Neural cell (in vitro differentiated cells): ENCODE measurements at regions not wholly inside any gene's neighbourhood (a gene's known extent, or its start where the extent isn't known, plus 50 kb on each side); places are given as distances from the start of the nearest gene placed in this dataset.

Experiments used
- H2AFZ ChIP-seq: fragments of 200-600, 300-800 bp; sonication (generic), shearing (Covaris generic); 2 replicates; pipeline ENCODE4 v1.6.0; 2014; ENCODE audit warnings: low read depth, mild to moderate bottlenecking, antibody characterized with exemption, low read length, moderate library complexity
- H3F3A ChIP-seq: fragments of 200-600 bp; shearing (Covaris generic); 2 replicates; pipeline ENCODE4 v1.6.1; 2016; ENCODE audit warnings: mild to moderate bottlenecking, moderate library complexity, mixed read lengths, antibody characterized with exemption, low read length; ENCODE audit not compliant: insufficient read depth, poor library complexity, severe bottlenecking
- H3K27ac ChIP-seq: fragments of 200-600, 300-800 bp; sonication (generic), shearing (Covaris generic); 2 replicates; pipeline ENCODE4 v1.5.1; 2014; ENCODE audit warnings: mild to moderate bottlenecking, low read length, moderate library complexity
- H3K27me3 ChIP-seq: fragments of 300-800, 200-600 bp; sonication (generic), shearing (Covaris generic); 2 replicates; pipeline ENCODE4 v1.6.0; 2014; ENCODE audit warnings: mild to moderate bottlenecking, low read depth, low read length, moderate library complexity; ENCODE audit not compliant: insufficient read depth
- H3K36me3 ChIP-seq: fragments of 300-800, 200-600 bp; sonication (generic), shearing (Covaris generic); 2 replicates; pipeline ENCODE4 v1.5.1; 2014; ENCODE audit warnings: mild to moderate bottlenecking, antibody characterized with exemption, low read length, moderate library complexity; ENCODE audit not compliant: insufficient read depth
- H3K4me2 ChIP-seq: fragments of 300-800, 200-600 bp; sonication (generic), shearing (Covaris generic); 2 replicates; pipeline ENCODE4 v1.6.0; 2014; ENCODE audit warnings: mild to moderate bottlenecking, low read length
- H3K4me3 ChIP-seq: fragments of 300-800, 200-600 bp; sonication (generic), shearing (Covaris generic); 2 replicates; pipeline ENCODE4 v1.5.1; 2014; ENCODE audit warnings: mild to moderate bottlenecking, low read length, moderate library complexity
- H3K79me2 ChIP-seq: fragments of 200-600 bp; shearing (Covaris generic); replicated peaks from 2 replicates; pipeline ENCODE4 v1.6.0; 2014; ENCODE audit warnings: mild to moderate bottlenecking, low read length, moderate library complexity; ENCODE audit not compliant: insufficient read depth
- H3K9ac ChIP-seq: fragments of 300-800, 200-600 bp; sonication (generic), shearing (Covaris generic); 2 replicates; pipeline ENCODE4 v1.6.1; 2016; ENCODE audit warnings: mild to moderate bottlenecking, low read length, mixed read lengths
- H3K9me2 ChIP-seq: fragments of 200-600 bp; shearing (Covaris generic); 2 replicates; pipeline ENCODE4 v1.6.1; 2016; ENCODE audit warnings: mild to moderate bottlenecking, low read length, mixed read lengths; ENCODE audit not compliant: insufficient read depth
- H3K9me3 ChIP-seq: fragments of 200-600, 300-800 bp; sonication (generic), shearing (Covaris generic); 2 replicates; pipeline ENCODE4 v1.6.1; 2016; ENCODE audit warnings: mild to moderate bottlenecking, mixed run types, low read length, moderate library complexity, mixed read lengths
- H4K20me1 ChIP-seq: fragments of 200-600 bp; shearing (Covaris generic); 2 replicates; pipeline ENCODE4 v1.6.1; 2016; ENCODE audit warnings: mild to moderate bottlenecking, mixed run types; ENCODE audit not compliant: insufficient read depth
- CTCF ChIP-seq: fragments of 450-650 bp; IDR thresholded peaks from 2 replicates; pipeline ENCODE4 v1.5.1; 2014; ENCODE audit warnings: antibody characterized with exemption, mild to moderate bottlenecking, moderate library complexity; ENCODE audit not compliant: poor library complexity, severe bottlenecking
- EP300 ChIP-seq: fragments of 450-650 bp; conservative IDR thresholded peaks from 2 replicates; pipeline ENCODE4 v1.6.1; 2014; ENCODE audit warnings: antibody characterized with exemption, mild to moderate bottlenecking, moderate library complexity; ENCODE audit not compliant: poor library complexity, severe bottlenecking
- EZH2 ChIP-seq: fragments of 200-600, 300-800 bp; shearing (Covaris generic), sonication (generic); IDR thresholded peaks from 2 replicates; pipeline ENCODE4 v1.6.1; 2014; ENCODE audit warnings: antibody characterized with exemption, low read length, borderline replicate concordance, mild to moderate bottlenecking; ENCODE audit not compliant: insufficient read depth, poor library complexity, severe bottlenecking
- MXI1 ChIP-seq: fragments of 450-650 bp; conservative IDR thresholded peaks from 2 replicates; pipeline ENCODE4 v1.6.1; 2014; ENCODE audit warnings: antibody characterized with exemption, mild to moderate bottlenecking; ENCODE audit not compliant: poor library complexity, severe bottlenecking
- POLR2AphosphoS5 ChIP-seq: IDR thresholded peaks from 2 replicates; pipeline ENCODE4 v1.6.1; 2012
- RAD21 ChIP-seq: fragments of 450-650 bp; conservative IDR thresholded peaks from 2 replicates; pipeline ENCODE4 v1.6.1; 2014; ENCODE audit warnings: antibody characterized with exemption, mild to moderate bottlenecking, moderate library complexity
- SMC3 ChIP-seq: fragments of 450-650 bp; conservative IDR thresholded peaks from 2 replicates; pipeline ENCODE4 v1.6.1; 2014; ENCODE audit warnings: antibody characterized with exemption, mild to moderate bottlenecking, moderate library complexity; ENCODE audit not compliant: poor library complexity
- TAF1 ChIP-seq: IDR thresholded peaks from 2 replicates; pipeline ENCODE4 v1.6.1; 2012; ENCODE audit warnings: low read depth
- TF ChIP-seq, protein P1 (sequence below): IDR thresholded peaks from 2 replicates; pipeline ENCODE4 v1.6.1; 2012; ENCODE audit warnings: borderline replicate concordance

- H3K36me3 ChIP-seq = no peaks in the 10 kb centered on the region
- H3K27ac ChIP-seq = no peak overlapping the region
- no peaks in the 10 kb centered on the region for H3F3A ChIP-seq
- H3K4me3 ChIP-seq = no peak overlapping the region
- H3K9me3 ChIP-seq = no peaks in the 10 kb centered on the region
- H3K27me3 ChIP-seq = peaks cover 35% of the 10 kb centered on the region
- TF ChIP-seq CTCF = no peak
- no peak for TF ChIP-seq EZH2
- TF ChIP-seq, protein P1, sequence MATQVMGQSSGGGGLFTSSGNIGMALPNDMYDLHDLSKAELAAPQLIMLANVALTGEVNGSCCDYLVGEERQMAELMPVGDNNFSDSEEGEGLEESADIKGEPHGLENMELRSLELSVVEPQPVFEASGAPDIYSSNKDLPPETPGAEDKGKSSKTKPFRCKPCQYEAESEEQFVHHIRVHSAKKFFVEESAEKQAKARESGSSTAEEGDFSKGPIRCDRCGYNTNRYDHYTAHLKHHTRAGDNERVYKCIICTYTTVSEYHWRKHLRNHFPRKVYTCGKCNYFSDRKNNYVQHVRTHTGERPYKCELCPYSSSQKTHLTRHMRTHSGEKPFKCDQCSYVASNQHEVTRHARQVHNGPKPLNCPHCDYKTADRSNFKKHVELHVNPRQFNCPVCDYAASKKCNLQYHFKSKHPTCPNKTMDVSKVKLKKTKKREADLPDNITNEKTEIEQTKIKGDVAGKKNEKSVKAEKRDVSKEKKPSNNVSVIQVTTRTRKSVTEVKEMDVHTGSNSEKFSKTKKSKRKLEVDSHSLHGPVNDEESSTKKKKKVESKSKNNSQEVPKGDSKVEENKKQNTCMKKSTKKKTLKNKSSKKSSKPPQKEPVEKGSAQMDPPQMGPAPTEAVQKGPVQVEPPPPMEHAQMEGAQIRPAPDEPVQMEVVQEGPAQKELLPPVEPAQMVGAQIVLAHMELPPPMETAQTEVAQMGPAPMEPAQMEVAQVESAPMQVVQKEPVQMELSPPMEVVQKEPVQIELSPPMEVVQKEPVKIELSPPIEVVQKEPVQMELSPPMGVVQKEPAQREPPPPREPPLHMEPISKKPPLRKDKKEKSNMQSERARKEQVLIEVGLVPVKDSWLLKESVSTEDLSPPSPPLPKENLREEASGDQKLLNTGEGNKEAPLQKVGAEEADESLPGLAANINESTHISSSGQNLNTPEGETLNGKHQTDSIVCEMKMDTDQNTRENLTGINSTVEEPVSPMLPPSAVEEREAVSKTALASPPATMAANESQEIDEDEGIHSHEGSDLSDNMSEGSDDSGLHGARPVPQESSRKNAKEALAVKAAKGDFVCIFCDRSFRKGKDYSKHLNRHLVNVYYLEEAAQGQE = no peak
- TF ChIP-seq MXI1 = no peak
- no peaks in the 10 kb centered on the region for H3K79me2 ChIP-seq
- H2AFZ ChIP-seq = no peak overlapping the region
- H3K9me2 ChIP-seq = no peaks in the 10 kb centered on the region
- no peak overlapping the region for H3K4me2 ChIP-seq
- no peak overlapping the region for H3K9ac ChIP-seq
- H4K20me1 ChIP-seq = no peaks in the 10 kb centered on the region
Measured at GRCh38 chr2:471560-471959, 183.7 kb upstream of the ALKAL2 start.

GRCh38 chr2:469514-469913 is 181.6 kb upstream of the ALKAL2 start:
- Histone ChIP-seq H3K27me3 (peaks cover 35% of the 10 kb centered on the region), H3K79me2 (no peaks in the 10 kb centered on the region), H3K9me3 (no peaks in the 10 kb centered on the region), H3F3A (no peaks in the 10 kb centered on the region), H3K4me2 (no peak overlapping the region), H2AFZ (no peak overlapping the region), H3K9me2 (no peaks in the 10 kb centered on the region), H4K20me1 (no peaks in the 10 kb centered on the region), H3K9ac (no peak overlapping the region), H3K4me3 (no peak overlapping the region), H3K27ac (no peak overlapping the region), H3K36me3 (no peaks in the 10 kb centered on the region)
- TF ChIP-seq RAD21 (no peak), POLR2AphosphoS5 (no peak), SMC3 (no peak), CTCF (no peak), EZH2 (no peak), TAF1 (no peak), MXI1 (no peak), EP300 (no peak)
- TF ChIP-seq, protein P1 = no peak
